Mucosa of descending colon (tissue), 3 donors: ENCODE measurements at regions not wholly inside any gene's neighbourhood (a gene's known extent, or its start where the extent isn't known, plus 50 kb on each side); places are given as distances from the start of the nearest gene placed in this dataset.
A peak's percentile ranks its signal among the peaks of the same experiment; 100 is the strongest.

Experiments used
- ATAC-seq: fragments of 200-7000 bp; cut with Tn5 transposase; one replicate; pipeline ENCODE4 v1.9.1; 2020; ENCODE audit warnings: mild to moderate bottlenecking, moderate library complexity
- DNase-seq, 3 donors: peaks; one replicate each; pipeline ENCODE4 v3.0.0-alpha.2; 2020
- H3K36me3 ChIP-seq: fragments of 200-600 bp; one replicate; pipeline ENCODE4 v1.8.0; 2021; ENCODE audit warnings: low read depth, mild to moderate bottlenecking
- H3K4me1 ChIP-seq: fragments of 200-600 bp; one replicate; pipeline ENCODE4 v1.8.0; 2021; ENCODE audit warnings: low read depth, mild to moderate bottlenecking
- H3K4me3 ChIP-seq: fragments of 200-600 bp; one replicate; pipeline ENCODE4 v1.8.0; 2021; ENCODE audit warnings: mild to moderate bottlenecking
- H3K9me3 ChIP-seq: fragments of 200-600 bp; one replicate; pipeline ENCODE4 v1.8.0; 2021; ENCODE audit warnings: mild to moderate bottlenecking
- CTCF ChIP-seq: fragments of 200-600 bp; IDR thresholded peaks from one replicate; pipeline ENCODE4 v1.8.0; 2022; ENCODE audit warnings: antibody characterized with exemption, mild to moderate bottlenecking
- intact Hi-C, 2 donors: fragments of 100-400 bp; cut with DNase I in 1 of 2; cut with micrococcal nuclease in 1 of 2; formaldehyde crosslinking; loops; one replicate each; pipeline versions ENCODE4 v1.11.0 to v1.11.1; 2022; cut with DNase I, micrococcal nuclease
- donor health status: DM: no; HTN: no; CAD: no; lungs with moderate emphysema.
- donor health status: DM: no; HTN: no; CAD: no.
- donor health status: DM: no; HTN: yes; CAD: no.

GRCh38 chr12:131592972-131593371 lies 117.9 kb upstream of the SFSWAP start:
- no peak for TF ChIP-seq CTCF
- ATAC-seq, result no peak
- H3K9me3 ChIP-seq, result no peaks in the 10 kb centered on the region
- intact Hi-C loops, result no loop called here
- no peaks in the 10 kb centered on the region for H3K36me3 ChIP-seq
- no peak overlapping the region for H3K4me3 ChIP-seq
- H3K4me1 ChIP-seq, result no peaks in the 10 kb centered on the region
- no peak for DNase-seq

GRCh38 chr12:131593406-131593805 lies 117.5 kb upstream of the SFSWAP start:
- intact Hi-C loops, result no loop called here
- H3K36me3 ChIP-seq, result no peaks in the 10 kb centered on the region
- DNase-seq (no peak), ATAC-seq (no peak)
- no peak for TF ChIP-seq CTCF
- H3K4me1 ChIP-seq, result no peaks in the 10 kb centered on the region
- no peaks in the 10 kb centered on the region for H3K9me3 ChIP-seq
- no peak overlapping the region for H3K4me3 ChIP-seq

- intact Hi-C loops, result no loop called here
- H3K36me3 ChIP-seq, result no peaks in the 10 kb centered on the region
- TF ChIP-seq CTCF, result no peak
- no peak overlapping the region for H3K4me3 ChIP-seq
- H3K9me3 ChIP-seq, result no peaks in the 10 kb centered on the region
- no peak for ATAC-seq
- no peaks in the 10 kb centered on the region for H3K4me1 ChIP-seq
- DNase-seq, result no peak
Measured at GRCh38 chr12:131596115-131596514, 114.8 kb upstream of the SFSWAP start.

GRCh38 chr12:131597333-131597732 lies 113.6 kb upstream of the SFSWAP start:
- Histone ChIP-seq H3K36me3 (no peaks in the 10 kb centered on the region), H3K9me3 (no peaks in the 10 kb centered on the region), H3K4me3 (no peak overlapping the region), H3K4me1 (no peaks in the 10 kb centered on the region)
- no peak for DNase-seq
- intact Hi-C loops, result no loop called here
- no peak for ATAC-seq
- no peak for TF ChIP-seq CTCF

GRCh38 chr12:131598717-131599116 lies 112.2 kb upstream of the SFSWAP start:
- Histone ChIP-seq H3K36me3 (no peaks in the 10 kb centered on the region), H3K9me3 (no peaks in the 10 kb centered on the region), H3K4me3 (no peak overlapping the region), H3K4me1 (no peaks in the 10 kb centered on the region)
- no peak for TF ChIP-seq CTCF
- intact Hi-C loops, result no loop called here
- peak; percentile 19 for ATAC-seq
- DNase-seq, result no peak
